DMS53 (cell line): ENCODE measurements at regions not wholly inside any gene's neighbourhood (a gene's known extent, or its start where the extent isn't known, plus 50 kb on each side); places are given as distances from the start of the nearest gene placed in this dataset.
A peak's percentile ranks its signal among the peaks of the same experiment; 100 is the strongest.

Experiments used
- DNase-seq: peaks from one replicate; lab custom pipeline; 2025; lab: John Stamatoyannopoulos, UW

DNA sequence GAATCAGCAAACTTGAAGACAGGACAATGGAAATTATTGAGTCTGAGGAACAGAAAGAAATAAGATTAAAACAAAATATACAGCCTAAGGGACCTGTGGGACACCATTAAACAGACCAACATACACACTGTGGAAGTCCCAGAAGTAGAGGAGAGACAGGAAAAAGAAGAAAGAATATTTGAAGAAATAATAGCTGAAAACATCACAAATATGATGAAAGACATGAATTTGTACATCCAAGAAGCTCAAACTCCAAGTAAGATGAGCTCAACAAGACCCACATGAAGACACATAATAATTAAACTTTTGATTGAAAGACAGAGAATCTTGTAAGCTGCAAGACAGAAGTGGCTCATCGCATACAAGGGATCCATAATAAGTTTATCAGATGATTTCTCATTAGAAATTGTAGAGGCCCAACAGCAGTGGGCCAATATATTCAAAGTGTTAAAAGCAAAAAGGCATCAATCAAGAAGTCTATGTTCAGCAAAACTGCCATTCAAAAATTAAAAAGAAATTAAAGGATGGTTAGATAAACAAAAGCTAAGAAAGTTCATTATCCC is 311.3 kb upstream of the ADGRL2 start:
- DNase-seq = no peak

- DNase-seq = peak; percentile 74
Observed at GRCh38 chr1:81484284-81484683, 316.4 kb upstream of the ADGRL2 start.

GRCh38 chr1:81478219-81478618 is 322.5 kb upstream of the ADGRL2 start:
- DNase-seq = no peak

DNA sequence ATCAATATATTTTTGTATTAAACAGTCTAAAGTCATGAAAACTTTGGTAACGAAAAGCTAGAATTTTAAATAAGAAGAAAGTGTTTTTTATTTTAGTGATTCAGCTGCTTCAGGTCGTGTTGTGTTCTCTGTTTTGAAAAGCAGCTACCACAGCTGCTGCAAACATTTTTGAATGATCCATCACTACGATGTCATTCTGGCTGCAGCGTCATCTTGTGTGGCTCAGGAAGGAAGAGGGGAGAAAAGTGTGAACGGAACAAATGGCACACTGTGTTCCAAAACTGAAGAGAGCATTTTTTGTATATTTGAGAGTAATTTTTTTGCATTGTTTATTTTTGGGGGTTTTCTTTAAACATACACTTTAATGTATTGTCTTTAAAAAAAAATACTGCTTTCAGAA is 323.0 kb upstream of the ADGRL2 start:
- no peak for DNase-seq

- DNase-seq = no peak
Observed at GRCh38 chr1:81472387-81472786, 328.3 kb upstream of the ADGRL2 start.

DNA sequence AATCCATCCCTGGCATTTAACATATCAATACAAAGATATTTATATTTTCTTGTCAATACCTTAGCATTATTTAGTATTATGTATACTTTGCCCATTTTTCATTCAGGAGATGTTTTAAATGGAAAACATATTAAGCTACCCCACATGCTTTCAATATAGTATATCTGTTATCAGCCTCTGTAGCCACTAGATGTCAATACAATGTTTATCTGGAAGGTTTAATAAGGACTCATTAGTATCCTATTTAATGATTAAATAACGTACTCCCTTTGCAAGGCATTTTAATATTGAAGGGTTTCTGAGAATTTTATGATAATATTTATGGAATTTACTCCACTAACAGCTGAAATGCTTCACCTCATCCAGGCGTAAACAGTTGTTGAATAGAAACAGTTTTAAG is 329.5 kb upstream of the ADGRL2 start:
- no peak for DNase-seq

GRCh38 chr1:81470275-81470674 is 330.5 kb upstream of the ADGRL2 start:
- DNase-seq = no peak

- no peak for DNase-seq
Observed at GRCh38 chr1:81467383-81467782, 333.4 kb upstream of the ADGRL2 start.

- DNase-seq = no peak
Observed at GRCh38 chr1:81466961-81467360, 333.8 kb upstream of the ADGRL2 start.

- no peak for DNase-seq
Observed at GRCh38 chr1:81463936-81464837, 336.5 kb upstream of the ADGRL2 start.

- no peak for DNase-seq
Observed at GRCh38 chr1:81459043-81459442, 341.7 kb upstream of the ADGRL2 start.

DNA sequence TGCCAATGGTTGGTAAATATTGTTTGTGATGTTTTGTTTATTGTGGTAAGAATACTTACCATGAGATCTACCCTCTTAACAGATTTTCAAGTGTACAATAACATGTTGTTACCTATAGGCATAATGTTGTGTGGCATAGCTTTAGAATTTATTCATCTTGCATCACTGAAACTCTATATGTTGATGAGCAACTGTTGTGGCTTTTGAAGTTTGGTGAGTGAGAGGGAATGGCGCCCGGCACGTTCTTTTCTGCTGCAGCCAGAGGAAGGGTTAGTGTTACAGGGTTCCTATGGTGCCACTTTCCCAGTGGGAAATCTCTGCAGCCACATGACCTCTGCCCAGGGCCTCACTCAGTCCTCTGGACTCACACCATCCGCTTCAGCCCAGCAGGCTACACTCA is 342.5 kb upstream of the ADGRL2 start:
- no peak for DNase-seq

GRCh38 chr1:81455481-81455880 is 345.3 kb upstream of the ADGRL2 start:
- DNase-seq = no peak

DNA sequence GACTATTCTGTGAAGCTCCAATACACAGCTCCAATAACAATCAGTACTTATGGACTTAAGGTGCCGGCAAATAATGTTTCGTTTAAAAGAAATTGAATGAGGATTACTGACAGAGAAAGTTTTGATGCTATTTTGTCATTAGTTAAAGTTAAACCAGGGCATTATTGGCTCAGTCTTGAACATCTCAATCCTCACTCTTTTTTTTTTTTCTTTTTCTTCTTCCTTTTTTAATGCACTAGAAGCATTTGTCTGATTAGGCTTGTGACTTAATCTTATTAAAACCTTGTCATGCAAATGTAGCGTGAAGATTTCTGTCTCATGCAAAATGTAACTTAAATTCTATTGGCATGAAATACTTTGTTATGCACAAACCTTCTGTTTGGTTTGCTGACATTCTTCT is 346.8 kb upstream of the ADGRL2 start:
- DNase-seq = no peak

DNA sequence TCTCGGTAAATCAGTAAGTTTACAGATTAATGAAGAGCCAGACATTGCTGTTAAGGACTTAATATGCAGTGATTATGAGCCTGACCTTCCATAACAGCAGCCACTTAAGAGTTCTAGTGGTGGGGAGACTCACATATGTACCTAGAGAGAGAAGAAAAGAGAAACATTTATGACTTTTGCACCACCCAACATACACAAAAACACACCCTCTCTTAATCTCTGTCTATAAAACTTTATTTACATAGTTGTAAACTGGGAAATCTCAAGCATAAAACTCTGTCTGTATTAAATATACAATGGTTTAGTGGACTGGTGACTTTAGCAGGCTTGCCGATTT is 347.4 kb upstream of the ADGRL2 start:
- peak; percentile 24 for DNase-seq

- DNase-seq = no peak
Observed at GRCh38 chr1:81452693-81453366, 347.9 kb upstream of the ADGRL2 start.

DNA sequence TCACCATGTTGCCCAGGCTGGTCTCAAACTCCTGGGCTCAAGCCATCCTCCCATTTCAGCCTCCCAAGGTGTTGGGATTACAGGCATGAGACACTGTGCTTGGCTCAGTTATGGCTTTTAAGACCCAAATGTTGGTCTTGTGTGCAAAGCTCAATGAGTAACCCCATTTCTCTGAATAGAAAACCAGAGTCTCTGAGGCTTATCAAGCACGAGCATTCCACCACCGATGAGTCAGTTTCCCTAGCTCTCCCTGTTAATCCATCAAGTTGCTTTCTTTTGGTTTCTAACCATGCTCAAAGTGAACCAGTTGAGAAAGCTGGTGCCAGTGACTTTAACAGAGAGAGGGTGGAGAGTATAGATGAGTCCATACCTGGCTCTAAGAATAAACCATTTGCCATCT is 350.9 kb upstream of the ADGRL2 start:
- DNase-seq = no peak

- no peak for DNase-seq
Observed at GRCh38 chr1:81446000-81446669, 354.6 kb upstream of the ADGRL2 start.

GRCh38 chr1:81443288-81443687 is 357.4 kb upstream of the ADGRL2 start:
- DNase-seq = no peak

DNA sequence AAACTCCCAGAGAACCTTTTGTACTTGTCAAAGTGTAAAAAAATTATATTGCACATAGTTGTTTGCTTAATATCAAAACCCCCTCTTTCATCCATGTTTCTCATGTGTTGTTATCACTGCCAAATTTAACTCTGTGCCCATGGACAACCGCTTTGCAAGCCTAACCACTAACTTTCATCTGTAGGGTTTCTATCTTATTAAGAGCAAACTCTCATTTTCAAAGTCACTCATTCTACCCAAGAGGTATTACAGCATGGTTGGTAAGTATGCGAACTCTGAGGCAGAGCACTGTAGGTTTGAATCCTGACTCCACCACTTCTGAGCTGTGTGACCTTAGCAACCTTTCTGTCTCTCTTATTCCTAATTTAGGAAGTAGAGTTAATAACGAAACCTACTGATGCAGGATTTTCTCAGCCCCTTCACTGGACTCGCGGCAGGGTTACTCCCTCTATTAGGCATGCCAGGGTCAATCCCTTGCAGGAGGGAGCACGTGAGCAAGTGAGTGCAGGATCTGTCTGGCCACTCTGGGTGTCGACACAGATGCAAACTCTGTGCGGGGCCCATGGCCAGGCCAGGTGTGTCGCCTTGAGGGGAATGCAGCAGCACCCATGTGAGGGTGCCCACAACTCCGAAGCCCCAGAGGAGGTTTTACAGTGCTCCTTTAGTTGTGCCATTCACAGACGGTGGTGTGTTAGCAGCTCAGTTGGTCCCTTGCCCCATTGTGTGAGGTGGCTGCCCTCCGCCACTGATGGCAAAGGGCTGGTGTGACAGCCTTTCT is 361.5 kb upstream of the ADGRL2 start:
- no peak for DNase-seq

- no peak for DNase-seq
Observed at GRCh38 chr1:81437649-81438048, 363.1 kb upstream of the ADGRL2 start.

- DNase-seq = no peak
Observed at GRCh38 chr1:81437213-81437612, 363.5 kb upstream of the ADGRL2 start.
